ENCODE measurements at regions not wholly inside any gene's neighbourhood (a gene's known extent, or its start where the extent isn't known, plus 50 kb on each side); places are given as distances from the start of the nearest gene placed in this dataset.

DNA sequence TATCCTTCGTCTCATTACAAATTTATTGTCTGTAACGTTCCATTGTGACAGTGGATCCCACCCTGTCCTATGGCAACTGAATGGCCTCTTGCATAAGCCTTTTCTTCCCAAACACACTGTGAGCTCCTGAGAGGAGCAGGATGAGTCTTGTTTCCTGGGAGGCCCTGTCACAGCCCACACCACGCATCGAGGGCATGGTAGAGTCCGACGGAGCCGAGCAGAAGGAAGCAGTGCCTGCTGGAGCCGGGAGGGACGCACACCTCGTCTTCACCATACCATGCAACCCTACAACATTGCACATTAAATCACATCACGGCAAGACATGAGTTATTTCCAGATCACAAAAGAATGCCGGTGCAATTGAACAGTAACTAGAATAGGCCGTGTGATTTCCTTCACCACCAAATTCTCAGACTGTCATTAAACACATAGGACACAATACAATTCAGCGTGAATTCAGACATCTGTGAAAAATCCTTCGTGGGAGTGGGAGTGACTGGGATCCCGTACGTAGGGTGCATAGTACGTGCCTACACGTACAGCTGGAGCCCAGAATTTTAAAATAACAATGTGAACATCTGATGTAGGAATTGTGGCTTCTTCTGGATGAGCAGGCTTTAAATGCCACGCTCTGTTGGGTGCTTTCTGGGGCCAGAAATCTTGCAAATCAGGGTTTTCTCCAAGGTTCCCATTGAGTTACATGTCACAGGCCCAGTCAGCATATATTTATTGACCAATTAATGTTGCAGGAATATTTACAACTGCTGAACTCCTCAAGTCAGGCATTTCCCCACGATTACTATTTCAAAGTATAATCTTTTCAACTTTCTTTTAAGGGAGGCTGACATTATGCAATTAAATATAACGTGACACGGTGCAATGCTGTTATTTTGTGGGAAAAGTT is 201.8 kb downstream of the TTLL2 start:
- DNase-seq (ENCODE audit: low read depth, low spot score) (no peak), ATAC-seq (no peak)
- H3K4me2 ChIP-seq (ENCODE audit: low read length), result no peak overlapping the region
- H3K9me3 ChIP-seq (ENCODE audit: control insufficient read depth in 1 of 2, insufficient read depth in 1 of 2, low read depth in 1 of 2, low read length in 2 of 2), result no peaks in the 10 kb centered on the region
- no peaks in the 10 kb centered on the region for H3K4me1 ChIP-seq (ENCODE audit: control insufficient read depth in 1 of 2, insufficient read depth in 2 of 2, low read length in 2 of 2)
- H3K9me2 ChIP-seq (ENCODE audit: insufficient read depth), result no peaks in the 10 kb centered on the region
- no peak overlapping the region for H3K27ac ChIP-seq (ENCODE audit: low read depth, low read length)
- TF ChIP-seq EGR1 (IDR thresholded peaks at IDR 0.05; ENCODE audit: low read depth), result no peak
- no peak for TF ChIP-seq ELF1 (IDR thresholded peaks at IDR 0.05; ENCODE audit: borderline replicate concordance, low read depth)
- no peak for TF ChIP-seq JUND (IDR thresholded peaks at IDR 0.05)
- no peak for TF ChIP-seq EZH2 (IDR thresholded peaks at IDR 0.05)
- no peak for TF ChIP-seq EZH2phosphoT487 (IDR thresholded peaks at IDR 0.05; ENCODE audit: borderline replicate concordance)
- TF ChIP-seq POLR2AphosphoS5 (IDR thresholded peaks at IDR 0.05; ENCODE audit: low read depth, low read length), result no peak
- TF ChIP-seq SIN3A (IDR thresholded peaks at IDR 0.05; ENCODE audit: low read depth), result no peak
- TF ChIP-seq, protein P1, sequence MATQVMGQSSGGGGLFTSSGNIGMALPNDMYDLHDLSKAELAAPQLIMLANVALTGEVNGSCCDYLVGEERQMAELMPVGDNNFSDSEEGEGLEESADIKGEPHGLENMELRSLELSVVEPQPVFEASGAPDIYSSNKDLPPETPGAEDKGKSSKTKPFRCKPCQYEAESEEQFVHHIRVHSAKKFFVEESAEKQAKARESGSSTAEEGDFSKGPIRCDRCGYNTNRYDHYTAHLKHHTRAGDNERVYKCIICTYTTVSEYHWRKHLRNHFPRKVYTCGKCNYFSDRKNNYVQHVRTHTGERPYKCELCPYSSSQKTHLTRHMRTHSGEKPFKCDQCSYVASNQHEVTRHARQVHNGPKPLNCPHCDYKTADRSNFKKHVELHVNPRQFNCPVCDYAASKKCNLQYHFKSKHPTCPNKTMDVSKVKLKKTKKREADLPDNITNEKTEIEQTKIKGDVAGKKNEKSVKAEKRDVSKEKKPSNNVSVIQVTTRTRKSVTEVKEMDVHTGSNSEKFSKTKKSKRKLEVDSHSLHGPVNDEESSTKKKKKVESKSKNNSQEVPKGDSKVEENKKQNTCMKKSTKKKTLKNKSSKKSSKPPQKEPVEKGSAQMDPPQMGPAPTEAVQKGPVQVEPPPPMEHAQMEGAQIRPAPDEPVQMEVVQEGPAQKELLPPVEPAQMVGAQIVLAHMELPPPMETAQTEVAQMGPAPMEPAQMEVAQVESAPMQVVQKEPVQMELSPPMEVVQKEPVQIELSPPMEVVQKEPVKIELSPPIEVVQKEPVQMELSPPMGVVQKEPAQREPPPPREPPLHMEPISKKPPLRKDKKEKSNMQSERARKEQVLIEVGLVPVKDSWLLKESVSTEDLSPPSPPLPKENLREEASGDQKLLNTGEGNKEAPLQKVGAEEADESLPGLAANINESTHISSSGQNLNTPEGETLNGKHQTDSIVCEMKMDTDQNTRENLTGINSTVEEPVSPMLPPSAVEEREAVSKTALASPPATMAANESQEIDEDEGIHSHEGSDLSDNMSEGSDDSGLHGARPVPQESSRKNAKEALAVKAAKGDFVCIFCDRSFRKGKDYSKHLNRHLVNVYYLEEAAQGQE (IDR thresholded peaks at IDR 0.05; ENCODE audit: low read depth), result no peak
- TF ChIP-seq, protein P2, sequence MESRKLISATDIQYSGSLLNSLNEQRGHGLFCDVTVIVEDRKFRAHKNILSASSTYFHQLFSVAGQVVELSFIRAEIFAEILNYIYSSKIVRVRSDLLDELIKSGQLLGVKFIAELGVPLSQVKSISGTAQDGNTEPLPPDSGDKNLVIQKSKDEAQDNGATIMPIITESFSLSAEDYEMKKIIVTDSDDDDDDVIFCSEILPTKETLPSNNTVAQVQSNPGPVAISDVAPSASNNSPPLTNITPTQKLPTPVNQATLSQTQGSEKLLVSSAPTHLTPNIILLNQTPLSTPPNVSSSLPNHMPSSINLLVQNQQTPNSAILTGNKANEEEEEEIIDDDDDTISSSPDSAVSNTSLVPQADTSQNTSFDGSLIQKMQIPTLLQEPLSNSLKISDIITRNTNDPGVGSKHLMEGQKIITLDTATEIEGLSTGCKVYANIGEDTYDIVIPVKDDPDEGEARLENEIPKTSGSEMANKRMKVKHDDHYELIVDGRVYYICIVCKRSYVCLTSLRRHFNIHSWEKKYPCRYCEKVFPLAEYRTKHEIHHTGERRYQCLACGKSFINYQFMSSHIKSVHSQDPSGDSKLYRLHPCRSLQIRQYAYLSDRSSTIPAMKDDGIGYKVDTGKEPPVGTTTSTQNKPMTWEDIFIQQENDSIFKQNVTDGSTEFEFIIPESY (IDR thresholded peaks at IDR 0.05; ENCODE audit: extremely low read depth, insufficient replicate concordance, low read length), result no peak
- no peak for TF ChIP-seq RAD21 (IDR thresholded peaks at IDR 0.05; ENCODE audit: low read depth)
- intact Hi-C loops (cut with micrococcal nuclease), result no loop called here
- no peaks in the 10 kb centered on the region for H3K36me3 ChIP-seq (ENCODE audit: control insufficient read depth in 1 of 2, insufficient read depth in 2 of 2, low read length in 2 of 2)
- RAD21 ChIA-PET (ENCODE audit: low non-redundant PET in 1 of 2, low total read pairs in 2 of 2, uncharacterized antibody in 2 of 2, unreplicated experiment in 2 of 2), result no interaction called here
- CTCF ChIA-PET, result no interaction called here
- H2AFZ ChIP-seq (ENCODE audit: low read depth, low read length, poor library complexity, severe bottlenecking), result no peak overlapping the region
- no TSS peak for BruUV-seq (replicated peaks)
- no peaks in the 10 kb centered on the region for H4K20me1 ChIP-seq (ENCODE audit: insufficient read depth)
- no peak overlapping the region for H3K9ac ChIP-seq (ENCODE audit: low read length)
- peaks cover 21% of the 10 kb centered on the region for H3K27me3 ChIP-seq (ENCODE audit: insufficient read depth, low read length)
- POLR2A ChIA-PET, result no interaction called here
- no peak overlapping the region for H3K4me3 ChIP-seq (replicated peaks in 1 of 2; ENCODE audit: low read depth in 1 of 2, low read length in 2 of 2)
- no peaks in the 10 kb centered on the region for H3K79me2 ChIP-seq (ENCODE audit: insufficient read depth, low read length)

All from HCT116 (cell line).